ENCODE measurements at regions not wholly inside any gene's neighbourhood (a gene's known extent, or its start where the extent isn't known, plus 50 kb on each side); places are given as distances from the start of the nearest gene placed in this dataset.

GRCh38 chr9:115524453-115525059, 406.6 kb upstream of the TNC start:
- TF ChIP-seq POLR2A (IDR thresholded peaks at IDR 0.05) = no peak
- TF ChIP-seq POLR2AphosphoS5 (IDR thresholded peaks at IDR 0.05) = no peak

Measured in upper lobe of left lung (tissue), 4 donors.